HL-60 (cell line): ENCODE measurements at regions not wholly inside any gene's neighbourhood (a gene's known extent, or its start where the extent isn't known, plus 50 kb on each side); places are given as distances from the start of the nearest gene placed in this dataset.
A peak's percentile ranks its signal among the peaks of the same experiment; 100 is the strongest.
"Not testable (repeated sequence)": the region's sequence is repeated elsewhere in the genome, so short reads cannot be mapped to it uniquely, and the experiment has no call there.

Source experiments
- DNase-seq, 2 experiments: peaks; one replicate each; pipeline ENCODE4 v3.0.0-alpha.2; 2010 to 2020; ENCODE audit warnings: low read depth in 1 of 2, low spot score in 1 of 2
- H3K27ac ChIP-seq: fragments of 250-450 bp; sonication (Bioruptor Pico); replicated peaks from 2 replicates; pipeline ENCODE4 v1.5.1; 2020; ENCODE audit warnings: mild to moderate bottlenecking, moderate library complexity
- H3K27me3 ChIP-seq: fragments of 250-450 bp; sonication (Bioruptor Pico); 2 replicates; pipeline ENCODE4 v1.5.1; 2021; ENCODE audit warnings: mild to moderate bottlenecking, moderate library complexity; ENCODE audit not compliant: insufficient read depth, poor library complexity, severe bottlenecking
- H3K4me3 ChIP-seq: replicated peaks from 2 replicates; pipeline ENCODE4 v1.5.1; 2011; ENCODE audit warnings: mild to moderate bottlenecking, control low read depth, low read length; ENCODE audit not compliant: insufficient read depth
- GABPA ChIP-seq: IDR thresholded peaks from 2 replicates; pipeline ENCODE4 v1.6.1; 2012; ENCODE audit warnings: low read depth
- POLR2AphosphoS5 ChIP-seq: IDR thresholded peaks from 2 replicates; pipeline ENCODE4 v1.6.1; 2012; ENCODE audit warnings: low read depth
- REST ChIP-seq: IDR thresholded peaks from 2 replicates; pipeline ENCODE4 v1.6.1; 2012; ENCODE audit warnings: low read depth; ENCODE audit not compliant: insufficient replicate concordance
- SPI1 ChIP-seq: IDR thresholded peaks from 2 replicates; pipeline ENCODE4 v1.6.1; 2012; ENCODE audit warnings: low read depth, mild to moderate bottlenecking, borderline replicate concordance
- TF ChIP-seq, protein P1 (sequence below): IDR thresholded peaks from one replicate; pipeline ENCODE4 v1.5.1; 2011; ENCODE audit warnings: low read length, control low read depth, inconsistent platforms; ENCODE audit not compliant: insufficient read depth

- Histone ChIP-seq H3K27me3 (no peaks in the 10 kb centered on the region), H3K4me3 (no peak overlapping the region), H3K27ac (no peak overlapping the region)
- no peak for DNase-seq
- no peak for TF ChIP-seq GABPA
- TF ChIP-seq, protein P1, sequence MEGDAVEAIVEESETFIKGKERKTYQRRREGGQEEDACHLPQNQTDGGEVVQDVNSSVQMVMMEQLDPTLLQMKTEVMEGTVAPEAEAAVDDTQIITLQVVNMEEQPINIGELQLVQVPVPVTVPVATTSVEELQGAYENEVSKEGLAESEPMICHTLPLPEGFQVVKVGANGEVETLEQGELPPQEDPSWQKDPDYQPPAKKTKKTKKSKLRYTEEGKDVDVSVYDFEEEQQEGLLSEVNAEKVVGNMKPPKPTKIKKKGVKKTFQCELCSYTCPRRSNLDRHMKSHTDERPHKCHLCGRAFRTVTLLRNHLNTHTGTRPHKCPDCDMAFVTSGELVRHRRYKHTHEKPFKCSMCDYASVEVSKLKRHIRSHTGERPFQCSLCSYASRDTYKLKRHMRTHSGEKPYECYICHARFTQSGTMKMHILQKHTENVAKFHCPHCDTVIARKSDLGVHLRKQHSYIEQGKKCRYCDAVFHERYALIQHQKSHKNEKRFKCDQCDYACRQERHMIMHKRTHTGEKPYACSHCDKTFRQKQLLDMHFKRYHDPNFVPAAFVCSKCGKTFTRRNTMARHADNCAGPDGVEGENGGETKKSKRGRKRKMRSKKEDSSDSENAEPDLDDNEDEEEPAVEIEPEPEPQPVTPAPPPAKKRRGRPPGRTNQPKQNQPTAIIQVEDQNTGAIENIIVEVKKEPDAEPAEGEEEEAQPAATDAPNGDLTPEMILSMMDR, result no peak
- TF ChIP-seq POLR2AphosphoS5, result no peak
- TF ChIP-seq SPI1, result no peak
- TF ChIP-seq REST, result no peak
These were observed 228.6 kb upstream of the ID4 start for GRCh38 chr6:19608546-19608945.

- no peak overlapping the region for H3K4me3 ChIP-seq
- TF ChIP-seq GABPA, result no peak
- no peak for TF ChIP-seq REST
- TF ChIP-seq POLR2AphosphoS5, result no peak
- TF ChIP-seq SPI1, result no peak
- TF ChIP-seq, protein P1, result no peak
- H3K27ac ChIP-seq, result no peak overlapping the region
- no peak for DNase-seq
- H3K27me3 ChIP-seq, result no peaks in the 10 kb centered on the region
These were observed 227.1 kb upstream of the ID4 start for GRCh38 chr6:19609972-19610641.

GRCh38 chr6:19612672-19613466, 224.3 kb upstream of the ID4 start:
- DNase-seq, H3K27me3 ChIP-seq, H3K4me3 ChIP-seq: not testable (repeated sequence)

GRCh38 chr6:19613678-19614077, 223.5 kb upstream of the ID4 start:
- H3K4me3 ChIP-seq, result no peak overlapping the region
- no peak for DNase-seq
- no peak overlapping the region for H3K27ac ChIP-seq
- no peaks in the 10 kb centered on the region for H3K27me3 ChIP-seq
- TF ChIP-seq REST (peak; percentile 42), SPI1 (no peak)

More at GRCh38 chr6:19612672-19613466, 224.3 kb upstream of the ID4 start:
- H3K27ac ChIP-seq, result not testable (repeated sequence)
